AG10803 (cell line): ENCODE measurements at regions not wholly inside any gene's neighbourhood (a gene's known extent, or its start where the extent isn't known, plus 50 kb on each side); places are given as distances from the start of the nearest gene placed in this dataset.
"Not testable (repeated sequence)": the region's sequence is repeated elsewhere in the genome, so short reads cannot be mapped to it uniquely, and the experiment has no call there.

Experiments
- DNase-seq: peaks from one replicate; pipeline ENCODE4 v3.0.0; 2010; ENCODE audit warnings: low read depth
- H3K4me3 ChIP-seq: 2 replicates; pipeline ENCODE4 v1.5.1; 2011; ENCODE audit warnings: mild to moderate bottlenecking, low read length, control low read depth
- TF ChIP-seq, protein P1 (sequence below): conservative IDR thresholded peaks from 2 replicates; pipeline ENCODE4 v1.5.1; 2011; ENCODE audit warnings: mild to moderate bottlenecking, low read length, control low read depth, inconsistent platforms

DNA sequence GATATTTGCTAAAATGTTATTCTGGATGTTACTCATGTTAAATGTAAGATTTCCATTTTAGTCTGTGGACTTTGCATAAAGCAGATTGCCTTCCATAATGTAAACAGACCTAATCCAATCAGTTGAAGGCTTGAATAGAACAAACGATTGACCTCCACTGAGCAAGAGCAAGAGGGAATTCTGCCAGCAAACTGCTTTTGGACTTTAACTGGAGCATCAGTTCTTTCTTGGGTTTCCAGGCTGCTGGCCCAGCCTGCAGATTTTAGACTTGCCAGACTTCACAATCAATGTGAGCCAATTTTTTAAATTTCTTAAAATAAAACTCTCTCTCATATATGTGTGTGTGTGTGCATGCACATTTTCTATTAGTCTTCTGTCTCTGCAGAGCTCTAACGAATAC is 1248.8 kb downstream of the ADGRL3 start:
- no peak for DNase-seq
- TF ChIP-seq, protein P1, sequence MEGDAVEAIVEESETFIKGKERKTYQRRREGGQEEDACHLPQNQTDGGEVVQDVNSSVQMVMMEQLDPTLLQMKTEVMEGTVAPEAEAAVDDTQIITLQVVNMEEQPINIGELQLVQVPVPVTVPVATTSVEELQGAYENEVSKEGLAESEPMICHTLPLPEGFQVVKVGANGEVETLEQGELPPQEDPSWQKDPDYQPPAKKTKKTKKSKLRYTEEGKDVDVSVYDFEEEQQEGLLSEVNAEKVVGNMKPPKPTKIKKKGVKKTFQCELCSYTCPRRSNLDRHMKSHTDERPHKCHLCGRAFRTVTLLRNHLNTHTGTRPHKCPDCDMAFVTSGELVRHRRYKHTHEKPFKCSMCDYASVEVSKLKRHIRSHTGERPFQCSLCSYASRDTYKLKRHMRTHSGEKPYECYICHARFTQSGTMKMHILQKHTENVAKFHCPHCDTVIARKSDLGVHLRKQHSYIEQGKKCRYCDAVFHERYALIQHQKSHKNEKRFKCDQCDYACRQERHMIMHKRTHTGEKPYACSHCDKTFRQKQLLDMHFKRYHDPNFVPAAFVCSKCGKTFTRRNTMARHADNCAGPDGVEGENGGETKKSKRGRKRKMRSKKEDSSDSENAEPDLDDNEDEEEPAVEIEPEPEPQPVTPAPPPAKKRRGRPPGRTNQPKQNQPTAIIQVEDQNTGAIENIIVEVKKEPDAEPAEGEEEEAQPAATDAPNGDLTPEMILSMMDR: no peak
- no peak overlapping the region for H3K4me3 ChIP-seq

DNA sequence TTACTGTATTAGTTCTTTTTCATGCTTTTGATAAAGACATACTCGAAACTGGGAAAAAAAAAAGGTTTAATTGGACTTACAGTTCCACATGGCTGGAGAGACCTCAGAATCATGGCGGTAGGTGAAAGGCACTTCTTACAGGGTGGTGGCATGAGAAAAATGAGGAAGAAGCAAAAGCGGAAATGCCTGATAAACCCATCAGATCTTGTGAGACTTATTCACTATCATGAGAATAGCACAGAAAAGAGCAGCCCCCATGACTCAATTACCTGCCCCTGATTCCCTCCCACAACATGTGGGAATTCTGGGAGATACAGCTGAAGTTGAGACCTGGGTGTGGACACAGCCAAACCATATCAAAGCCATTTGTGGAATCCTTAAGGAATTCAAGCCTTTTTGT is 1238.9 kb downstream of the ADGRL3 start:
- TF ChIP-seq, protein P1: no peak
- no peak overlapping the region for H3K4me3 ChIP-seq
- DNase-seq: no peak

DNA sequence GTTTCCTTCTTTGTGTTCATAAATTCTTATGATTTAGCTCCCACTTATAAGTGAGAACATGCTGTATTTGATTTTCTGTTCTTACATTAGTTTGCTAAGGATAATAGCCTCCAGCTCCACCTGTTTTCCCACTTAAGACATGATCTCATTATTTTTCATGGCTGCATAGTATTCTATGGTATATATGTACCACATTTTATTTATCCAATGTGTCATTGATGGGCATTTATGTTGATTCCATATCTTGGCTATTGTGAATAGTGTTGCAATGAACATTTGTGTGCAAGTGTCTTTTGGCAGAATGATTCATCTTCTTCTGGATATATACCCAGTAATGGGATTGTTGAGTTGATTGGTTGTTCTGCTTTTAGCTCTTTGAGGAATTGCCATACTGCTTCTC is 1234.8 kb downstream of the ADGRL3 start:
- no peak overlapping the region for H3K4me3 ChIP-seq
- TF ChIP-seq, protein P1: no peak
- no peak for DNase-seq

DNA sequence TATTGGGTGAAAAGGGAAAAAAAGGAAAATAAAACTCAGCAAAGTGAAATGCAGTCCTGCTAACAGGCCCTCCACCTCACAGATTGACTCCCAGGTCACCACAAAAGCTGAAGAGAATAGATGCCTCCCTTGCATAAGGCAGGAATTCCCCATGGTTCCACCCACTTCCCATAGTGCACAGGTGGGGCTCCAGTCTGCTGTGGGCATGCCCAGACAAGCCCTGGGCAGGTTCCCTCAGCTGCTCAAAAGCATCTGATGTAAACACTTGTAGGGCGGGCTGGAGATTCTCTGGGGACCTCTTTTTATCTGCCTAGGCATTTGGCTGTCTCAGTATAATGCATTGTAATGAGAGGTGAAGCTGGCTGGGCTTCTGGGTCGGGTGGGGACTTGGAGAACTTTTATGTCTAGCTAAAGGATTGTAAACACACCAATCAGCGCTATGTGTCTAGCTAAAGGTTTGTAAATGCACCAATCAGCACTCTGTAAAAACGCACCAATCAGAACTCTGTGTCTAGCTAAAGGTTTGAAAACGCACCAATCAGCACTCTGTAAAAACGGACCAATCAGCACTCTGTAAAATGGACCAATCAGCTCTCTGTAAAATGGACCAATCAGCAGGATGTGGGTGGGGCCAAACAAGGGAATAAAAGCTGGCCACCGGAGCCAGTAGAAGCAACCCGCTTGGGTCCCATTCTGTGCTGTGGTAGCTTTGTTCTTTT is 1231.5 kb downstream of the ADGRL3 start:
- H3K4me3 ChIP-seq, DNase-seq: not testable (repeated sequence)

DNA sequence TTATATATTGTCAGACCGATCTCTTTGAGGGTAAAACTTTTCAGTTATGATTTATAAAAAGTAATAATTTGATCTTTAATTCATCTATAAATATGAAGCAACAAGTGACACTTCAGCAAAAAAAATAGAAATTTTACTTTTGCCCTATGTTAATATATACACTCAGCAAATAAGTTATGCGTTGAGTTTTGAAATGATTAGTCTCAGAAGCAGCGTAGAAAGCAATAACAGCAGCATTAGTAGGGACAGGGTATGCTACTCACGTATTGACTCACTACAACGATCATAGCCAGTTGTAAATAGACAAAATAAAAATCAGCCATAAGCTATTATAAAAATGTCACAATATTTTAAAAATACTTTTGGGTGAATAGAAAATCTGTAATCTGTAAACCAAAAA is 1229.2 kb downstream of the ADGRL3 start:
- no peak overlapping the region for H3K4me3 ChIP-seq
- TF ChIP-seq, protein P1: no peak
- no peak for DNase-seq

DNA sequence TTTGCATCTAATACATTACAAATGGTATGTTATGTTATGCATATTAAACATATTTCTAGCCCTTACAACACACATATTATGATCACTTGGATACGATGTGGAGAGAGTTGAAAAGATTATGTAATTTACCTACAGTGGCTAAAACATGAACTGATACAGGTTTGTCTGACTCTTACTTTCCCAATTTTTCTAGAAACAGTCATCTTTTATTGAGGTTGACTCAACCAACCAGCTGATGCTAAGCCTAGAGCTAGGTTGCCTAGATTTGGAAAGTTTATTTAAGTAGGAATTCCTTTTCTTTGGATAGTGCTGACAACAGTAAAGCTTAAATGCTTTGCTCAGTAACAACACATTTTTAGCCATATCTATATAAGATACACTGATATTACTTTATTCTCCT is 1215.1 kb downstream of the ADGRL3 start:
- no peak overlapping the region for H3K4me3 ChIP-seq
- DNase-seq: no peak
- TF ChIP-seq, protein P1: no peak

DNA sequence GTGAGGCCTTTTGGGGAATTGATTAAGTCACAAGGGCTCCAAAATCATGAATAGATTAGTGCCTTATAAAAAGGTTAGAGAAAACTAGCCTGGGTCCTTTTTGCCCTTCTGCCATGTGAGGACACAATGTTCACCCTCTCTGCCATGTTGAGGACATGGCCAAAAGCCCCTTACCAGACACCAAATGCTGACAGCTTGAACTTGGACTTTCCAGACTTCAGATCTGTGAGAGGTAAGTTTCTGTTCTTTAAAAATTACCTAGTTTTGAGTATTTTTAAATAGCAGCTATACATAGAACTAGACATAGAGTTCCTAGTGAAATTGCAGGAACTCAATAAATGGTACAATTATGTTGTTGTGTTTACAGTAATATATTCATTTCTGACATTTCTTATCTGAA is 1214.4 kb downstream of the ADGRL3 start:
- DNase-seq: no peak
- no peak overlapping the region for H3K4me3 ChIP-seq
- TF ChIP-seq, protein P1: no peak
